MCF 10A (cell line): ENCODE measurements at regions not wholly inside any gene's neighbourhood (a gene's known extent, or its start where the extent isn't known, plus 50 kb on each side); places are given as distances from the start of the nearest gene placed in this dataset.

ENCODE experiments used
- BruUV-seq: library from RNA; stranded (reverse); fragments of 400-500 nt; replicated peaks from 2 replicates; lab custom pipeline; 2021; lab: Mats Ljungman, UMichigan
- CTCF ChIA-PET: fragments of 300-600 bp; sonication (Branson Sonifier 250); formaldehyde crosslinking; extraction: SDS; loops from one replicate; lab custom pipeline; 2021; ENCODE audit warnings: antibody characterized with exemption, inconsistent platforms; lab: Yijun Ruan, JAX
- POLR2A ChIA-PET: fragments of 300-600, 350-650 bp; sonication (Branson Sonifier 250); formaldehyde crosslinking; extraction: SDS; loops from one replicate; lab custom pipeline; 2020; ENCODE audit warnings: antibody characterized with exemption, inconsistent platforms; lab: Yijun Ruan, JAX
- DNase-seq: peaks from one replicate; pipeline ENCODE4 v3.0.0-alpha.2; 2018; ENCODE audit not compliant: unreplicated experiment
- H3K27ac Mint-ChIP-seq: one replicate; pipeline ENCODE4 v1.8.0; 2022; ENCODE audit warnings: mild to moderate bottlenecking, low read depth, mixed read lengths; ENCODE audit not compliant: unreplicated experiment
- H3K27me3 Mint-ChIP-seq: one replicate; pipeline ENCODE4 v1.8.0; 2022; ENCODE audit warnings: mixed read lengths; ENCODE audit not compliant: insufficient read depth, unreplicated experiment
- H3K36me3 Mint-ChIP-seq: one replicate; pipeline ENCODE4 v1.8.0; 2022; ENCODE audit warnings: mild to moderate bottlenecking, moderate library complexity, mixed read lengths; ENCODE audit not compliant: insufficient read depth, unreplicated experiment
- H3K4me1 Mint-ChIP-seq: one replicate; pipeline ENCODE4 v1.8.0; 2022; ENCODE audit warnings: mixed read lengths; ENCODE audit not compliant: insufficient read depth, unreplicated experiment
- H3K4me3 Mint-ChIP-seq: one replicate; pipeline ENCODE4 v1.8.0; 2022; ENCODE audit warnings: mild to moderate bottlenecking, moderate library complexity, mixed read lengths; ENCODE audit not compliant: unreplicated experiment
- H3K9me3 Mint-ChIP-seq: one replicate; pipeline ENCODE4 v1.8.0; 2022; ENCODE audit warnings: mixed read lengths; ENCODE audit not compliant: unreplicated experiment
- CTCF ChIP-seq: fragments of 200-600 bp; IDR thresholded peaks from one replicate; pipeline ENCODE4 v1.8.0; 2022; ENCODE audit warnings: antibody characterized with exemption, mild to moderate bottlenecking; ENCODE audit not compliant: unreplicated experiment
- intact Hi-C: fragments of 100-400 bp; cut with micrococcal nuclease; formaldehyde crosslinking; loops from 2 replicates; pipeline ENCODE4 v1.14.1; 2022

- Mint-ChIP-seq H3K27ac (no peak overlapping the region), H3K27me3 (no peaks in the 10 kb centered on the region), H3K4me3 (no peak overlapping the region), H3K36me3 (peaks cover 4% of the 10 kb centered on the region), H3K9me3 (peaks cover 10% of the 10 kb centered on the region), H3K4me1 (no peaks in the 10 kb centered on the region)
- no TSS peak for BruUV-seq
- ChIA-PET CTCF (no interaction called here), POLR2A (no interaction called here)
- intact Hi-C loops: no loop called here
- DNase-seq: no peak
- no peak for TF ChIP-seq CTCF
Measured at GRCh38 chr6:93678841-93679454, 259.6 kb upstream of the EPHA7 start.

- DNase-seq: no peak
Measured at GRCh38 chr6:93677264-93677965, 258.1 kb upstream of the EPHA7 start.

GRCh38 chr6:93676581-93676980, 257.2 kb upstream of the EPHA7 start:
- TF ChIP-seq CTCF: no peak
- BruUV-seq: no TSS peak
- DNase-seq: no peak
- no peak overlapping the region for H3K27ac Mint-ChIP-seq
- H3K4me1 Mint-ChIP-seq: no peaks in the 10 kb centered on the region
- no peaks in the 10 kb centered on the region for H3K27me3 Mint-ChIP-seq
- ChIA-PET CTCF (no interaction called here), POLR2A (no interaction called here)
- no peak overlapping the region for H3K4me3 Mint-ChIP-seq
- intact Hi-C loops: no loop called here
- H3K9me3 Mint-ChIP-seq: no peaks in the 10 kb centered on the region
- H3K36me3 Mint-ChIP-seq: peaks cover 5% of the 10 kb centered on the region

More at GRCh38 chr6:93677264-93677965, 258.1 kb upstream of the EPHA7 start:
- H3K27me3 Mint-ChIP-seq: no peaks in the 10 kb centered on the region
- no peak overlapping the region for H3K27ac Mint-ChIP-seq
- H3K4me1 Mint-ChIP-seq: no peaks in the 10 kb centered on the region
- no TSS peak for BruUV-seq
- no peak overlapping the region for H3K4me3 Mint-ChIP-seq
- ChIA-PET CTCF (no interaction called here), POLR2A (no interaction called here)
- intact Hi-C loops: no loop called here
- H3K9me3 Mint-ChIP-seq: peaks cover 8% of the 10 kb centered on the region
- H3K36me3 Mint-ChIP-seq: peaks cover 5% of the 10 kb centered on the region
- no peak for TF ChIP-seq CTCF

- Mint-ChIP-seq H3K9me3 (no peaks in the 10 kb centered on the region), H3K27ac (no peak overlapping the region), H3K4me1 (no peaks in the 10 kb centered on the region), H3K36me3 (peaks cover 5% of the 10 kb centered on the region), H3K27me3 (no peaks in the 10 kb centered on the region), H3K4me3 (no peak overlapping the region)
- CTCF ChIA-PET: no interaction called here
- intact Hi-C loops: no loop called here
- POLR2A ChIA-PET: interaction anchor here (0.5 kb wide), 1 partner anchor 62 kb away, joined by 4 read pairs; no protein-coding TSS in a partner anchor
- no TSS peak for BruUV-seq
- no peak for TF ChIP-seq CTCF
- no peak for DNase-seq
Measured at GRCh38 chr6:93675856-93676417, 256.6 kb upstream of the EPHA7 start.
